ENCODE measurements at regions not wholly inside any gene's neighbourhood (a gene's known extent, or its start where the extent isn't known, plus 50 kb on each side); places are given as distances from the start of the nearest gene placed in this dataset.

- no peak for TF ChIP-seq ZNF132 (tag by site-specific recombination; IDR thresholded peaks at IDR 0.05; ENCODE audit: borderline replicate concordance)
- no peak for TF ChIP-seq ZSCAN4 (tag by site-specific recombination; IDR thresholded peaks at IDR 0.05)
- TF ChIP-seq ZNF560 (tag by site-specific recombination; IDR thresholded peaks at IDR 0.05; ENCODE audit: borderline replicate concordance), result no peak
- Histone ChIP-seq H3K27ac (ENCODE audit: extremely low read depth, low read depth, low read length) (no peak overlapping the region), H3K36me3 (ENCODE audit: control insufficient read depth in 2 of 2, insufficient read depth in 1 of 2, low read length in 2 of 2) (no peaks in the 10 kb centered on the region), H3K4me3 (ENCODE audit: low read depth, low read length) (no peak overlapping the region), H3K9me3 (ENCODE audit: control insufficient read depth, insufficient read depth, low read depth, low read length) (no peaks in the 10 kb centered on the region), H3K4me1 (ENCODE audit: control insufficient read depth, insufficient read depth, low read length) (no peaks in the 10 kb centered on the region)
- CTCF ChIA-PET, result no interaction called here
- POLR2A ChIA-PET, result no interaction called here
Measured at GRCh38 chr3:181454451-181455027, 257.2 kb upstream of the SOX2 start.

GRCh38 chr3:181446741-181447140, 265.0 kb upstream of the SOX2 start:
- Histone ChIP-seq H3K4me1 (ENCODE audit: control insufficient read depth, insufficient read depth, low read length) (no peaks in the 10 kb centered on the region), H3K4me3 (ENCODE audit: low read depth, low read length) (no peak overlapping the region), H3K36me3 (ENCODE audit: control insufficient read depth in 2 of 2, insufficient read depth in 1 of 2, low read length in 2 of 2) (no peaks in the 10 kb centered on the region), H3K9me3 (ENCODE audit: control insufficient read depth, insufficient read depth, low read depth, low read length) (no peaks in the 10 kb centered on the region), H3K27ac (ENCODE audit: extremely low read depth, low read depth, low read length) (no peak overlapping the region)
- POLR2A ChIA-PET, result no interaction called here
- CTCF ChIA-PET, result interaction anchor here (0.7 kb wide), 1 partner anchor 44 kb away, joined by 4 read pairs; no protein-coding TSS in a partner anchor
- TF ChIP-seq ZBTB6 (tag by site-specific recombination; IDR thresholded peaks at IDR 0.05) (no peak), YY1 (tag by site-specific recombination; IDR thresholded peaks at IDR 0.05) (no peak), ZFP3 (tag by site-specific recombination; IDR thresholded peaks at IDR 0.05; ENCODE audit: low read depth) (no peak), BCL6B (tag by site-specific recombination; IDR thresholded peaks at IDR 0.05) (no peak), ZBTB8A (tag by site-specific recombination; IDR thresholded peaks at IDR 0.05) (no peak)

GRCh38 chr3:181442066-181442465, 269.7 kb upstream of the SOX2 start:
- Histone ChIP-seq H3K4me1 (ENCODE audit: control insufficient read depth, insufficient read depth, low read length) (no peaks in the 10 kb centered on the region), H3K4me3 (ENCODE audit: low read depth, low read length) (no peak overlapping the region), H3K27ac (ENCODE audit: extremely low read depth, low read depth, low read length) (no peak overlapping the region), H3K9me3 (ENCODE audit: control insufficient read depth, insufficient read depth, low read depth, low read length) (no peaks in the 10 kb centered on the region), H3K36me3 (ENCODE audit: control insufficient read depth in 2 of 2, insufficient read depth in 1 of 2, low read length in 2 of 2) (no peaks in the 10 kb centered on the region)
- POLR2A ChIA-PET, result no interaction called here
- no peak for TF ChIP-seq ZNF677 (tag by site-specific recombination; IDR thresholded peaks at IDR 0.05)
- TF ChIP-seq ZNF501 (tag by site-specific recombination; IDR thresholded peaks at IDR 0.05), result no peak
- no peak for TF ChIP-seq ZNF449 (tag by site-specific recombination; IDR thresholded peaks at IDR 0.05)
- TF ChIP-seq BCL11B (tag by site-specific recombination; IDR thresholded peaks at IDR 0.05; ENCODE audit: low read depth), result no peak
- TF ChIP-seq ZNF549 (tag by site-specific recombination; IDR thresholded peaks at IDR 0.05), result no peak
- TF ChIP-seq ZBTB26 (tag by site-specific recombination; optimal IDR thresholded peaks at IDR 0.05), result no peak
- no peak for TF ChIP-seq MYNN (tag by site-specific recombination; IDR thresholded peaks at IDR 0.05; ENCODE audit: borderline replicate concordance)
- TF ChIP-seq ZEB2 (tag by site-specific recombination; IDR thresholded peaks at IDR 0.05), result no peak
- TF ChIP-seq ZNF202 (tag by site-specific recombination; IDR thresholded peaks at IDR 0.05; ENCODE audit: borderline replicate concordance), result no peak
- TF ChIP-seq ZNF132 (tag by site-specific recombination; IDR thresholded peaks at IDR 0.05; ENCODE audit: borderline replicate concordance), result no peak
- TF ChIP-seq ZNF354C (tag by site-specific recombination; IDR thresholded peaks at IDR 0.05; ENCODE audit: borderline replicate concordance, low read depth), result no peak
- no peak for TF ChIP-seq ZNF530 (tag by site-specific recombination; IDR thresholded peaks at IDR 0.05; ENCODE audit: low read depth)
- TF ChIP-seq ZNF311 (tag by site-specific recombination; IDR thresholded peaks at IDR 0.05; ENCODE audit: borderline replicate concordance), result no peak
- no peak for TF ChIP-seq ZNF664 (tag by site-specific recombination; IDR thresholded peaks at IDR 0.05)
- no peak for TF ChIP-seq SALL2 (tag by site-specific recombination; IDR thresholded peaks at IDR 0.05; ENCODE audit: borderline replicate concordance)
- no peak for TF ChIP-seq ZNF2 (tag by site-specific recombination; IDR thresholded peaks at IDR 0.05)
- no peak for TF ChIP-seq ZNF488 (tag by site-specific recombination; IDR thresholded peaks at IDR 0.05)
- no peak for TF ChIP-seq GLI4 (tag by site-specific recombination; IDR thresholded peaks at IDR 0.05)
- CTCF ChIA-PET, result no interaction called here

Data from HEK293 (cell line).